ENCODE measurements at regions not wholly inside any gene's neighbourhood (a gene's known extent, or its start where the extent isn't known, plus 50 kb on each side); places are given as distances from the start of the nearest gene placed in this dataset.

- no peak for DNase-seq
Observed at GRCh38 chr16:49216593-49216992, 65.0 kb downstream of the CBLN1 start.

DNA sequence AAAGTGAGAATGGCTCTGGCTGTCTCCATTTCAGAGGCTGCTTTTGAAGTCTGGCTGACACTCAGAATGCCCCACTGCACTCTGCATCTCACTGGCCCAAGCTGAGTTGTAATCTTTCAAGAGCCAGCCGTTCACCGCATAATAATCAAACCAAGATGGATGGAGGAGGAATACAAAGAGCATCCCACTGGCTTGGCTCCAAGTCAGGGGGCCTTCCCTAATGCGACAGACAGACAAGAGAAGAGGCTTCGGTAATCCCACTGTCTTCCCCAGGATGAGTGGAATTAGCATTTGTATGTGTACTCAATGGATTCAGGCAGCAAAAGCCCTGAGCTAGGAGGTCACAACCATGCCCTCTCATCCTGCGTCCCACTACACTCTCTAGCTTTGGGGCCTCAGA, 68.0 kb downstream of the CBLN1 start:
- no peak for DNase-seq

DNA sequence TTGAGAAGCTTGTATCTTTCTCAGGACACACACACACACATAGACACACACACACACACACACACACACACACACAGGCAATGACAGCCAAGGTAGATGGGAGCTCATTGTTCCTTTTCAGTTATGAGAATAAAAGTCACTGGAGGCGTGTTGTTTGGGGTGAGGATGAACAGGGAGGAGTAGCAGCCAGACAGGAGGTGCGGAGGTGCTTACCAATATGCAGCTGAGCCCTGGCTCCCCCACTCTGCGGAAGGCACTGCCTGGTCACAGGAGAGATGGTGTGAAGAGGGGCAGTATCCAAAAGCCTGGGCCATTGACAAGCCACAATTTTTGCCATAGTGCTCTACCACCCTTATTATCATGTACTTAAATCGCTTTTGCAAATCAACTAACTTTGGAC, 77.4 kb downstream of the CBLN1 start:
- no peak for DNase-seq

GRCh38 chr16:49203361-49203760, 78.3 kb downstream of the CBLN1 start:
- DNase-seq, result no peak

GRCh38 chr16:49201118-49201517, 80.5 kb downstream of the CBLN1 start:
- DNase-seq, result no peak

GRCh38 chr16:49200223-49200820, 81.3 kb downstream of the CBLN1 start:
- DNase-seq, result no peak

GRCh38 chr16:49195237-49195548, 86.4 kb downstream of the CBLN1 start:
- no peak for DNase-seq

GRCh38 chr16:49194537-49195236, 87.0 kb downstream of the CBLN1 start:
- DNase-seq, result no peak

GRCh38 chr16:49193596-49193995, 88.0 kb downstream of the CBLN1 start:
- DNase-seq, result no peak

- no peak for DNase-seq
Observed at GRCh38 chr16:49189286-49189685, 92.4 kb downstream of the CBLN1 start.

GRCh38 chr16:49183911-49184310, 97.7 kb downstream of the CBLN1 start:
- DNase-seq, result no peak

GRCh38 chr16:49181791-49182518, 99.7 kb downstream of the CBLN1 start:
- DNase-seq, result no peak

DNA sequence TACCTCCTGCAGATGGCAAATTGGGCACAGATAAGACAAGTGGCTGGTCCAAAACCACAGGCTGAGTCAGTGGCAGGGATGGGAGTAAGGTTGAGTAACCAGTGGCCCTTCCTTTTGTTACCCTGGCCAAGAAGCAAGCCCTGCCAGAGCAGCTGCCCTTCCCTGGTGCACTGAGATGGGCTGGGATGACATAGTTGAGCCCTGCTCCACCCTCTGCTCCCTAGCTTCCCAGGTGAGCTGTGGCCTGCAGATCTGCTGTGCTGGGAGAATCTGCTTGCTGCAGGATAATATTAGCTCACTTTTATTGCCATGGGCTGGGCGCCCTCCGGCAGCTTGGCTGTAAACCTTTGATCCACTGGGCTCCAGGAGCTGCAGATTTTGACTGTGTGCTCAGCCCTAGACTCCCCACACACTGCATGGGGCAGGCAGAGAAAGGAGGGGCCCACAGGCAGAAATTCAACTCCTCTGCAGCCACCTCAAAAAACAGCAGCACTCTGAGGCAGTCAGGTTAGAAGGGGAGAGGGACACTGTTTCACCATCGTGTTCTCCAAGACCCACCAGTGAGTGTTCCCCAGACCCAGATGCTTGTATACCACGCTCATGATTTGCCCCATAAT, 101.8 kb downstream of the CBLN1 start:
- DNase-seq, result no peak

DNA sequence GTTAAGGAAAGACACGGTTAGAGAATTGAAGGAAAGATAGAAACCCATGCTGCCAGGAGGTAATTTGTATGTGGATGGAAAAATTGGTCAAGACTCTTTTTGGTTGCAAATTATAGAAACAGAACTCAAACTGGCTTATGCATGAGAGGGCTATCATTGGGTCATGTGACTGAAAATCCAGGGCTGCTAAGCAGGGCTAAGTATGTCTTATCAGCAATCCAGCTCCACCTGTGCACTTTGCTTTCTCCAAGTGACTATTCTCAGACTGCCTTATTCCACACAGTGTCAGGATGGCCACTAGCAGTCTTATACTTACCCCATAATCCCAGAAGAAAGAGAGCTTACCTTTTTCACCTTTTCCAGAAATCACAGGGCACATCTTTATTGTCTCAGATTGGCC, 113.5 kb downstream of the CBLN1 start:
- no peak for DNase-seq

- DNase-seq, result no peak
Observed at GRCh38 chr16:49165025-49165424, 116.6 kb downstream of the CBLN1 start.

DNA sequence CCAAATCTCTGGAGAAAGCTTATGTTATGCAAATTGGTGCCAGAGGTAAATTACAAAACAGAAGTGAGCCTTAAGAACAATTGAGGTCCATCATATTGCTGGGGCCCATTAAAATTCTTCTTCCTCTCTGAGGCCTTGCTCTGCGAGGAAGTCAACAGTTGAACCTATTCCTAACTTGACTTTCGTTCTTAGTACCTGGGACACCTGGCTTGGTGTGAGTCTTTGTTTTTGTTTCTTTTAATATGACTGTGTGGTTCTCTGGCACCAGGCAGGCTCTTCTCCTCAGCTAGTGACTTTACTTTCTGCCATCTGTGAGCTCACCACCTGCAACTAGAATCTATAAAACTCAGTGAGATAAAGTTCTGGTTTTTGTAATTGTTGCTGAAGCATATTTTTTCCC, 120.4 kb downstream of the CBLN1 start:
- DNase-seq, result no peak

DNA sequence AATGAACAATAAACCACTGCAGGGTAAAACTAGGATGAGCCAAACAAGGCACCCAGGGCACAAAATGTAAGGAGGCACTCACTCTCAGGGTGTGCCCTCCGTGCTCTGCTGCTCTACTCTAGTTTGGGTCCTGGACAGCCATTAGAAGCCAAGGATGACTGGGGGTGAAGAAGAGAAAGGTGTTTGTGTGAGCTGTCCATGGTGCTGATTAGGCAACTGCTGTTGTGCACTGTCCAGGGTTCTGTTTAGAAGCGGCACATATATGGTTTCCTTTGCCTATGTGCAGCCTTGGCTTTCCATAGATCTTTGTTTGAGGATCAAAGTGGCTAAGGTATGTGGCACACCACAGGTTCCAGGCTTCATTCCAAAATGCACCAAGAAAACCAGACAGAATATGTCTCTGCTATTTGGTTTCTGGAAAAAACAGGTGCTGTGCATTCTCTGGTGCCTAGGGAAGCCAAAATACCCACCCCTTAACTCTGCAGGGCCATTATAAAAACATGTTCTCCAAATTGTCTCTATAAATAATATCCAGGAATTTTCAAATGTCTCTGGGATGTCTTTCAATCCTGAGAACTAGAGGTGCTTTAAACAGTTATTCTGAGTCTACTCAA, 123.5 kb downstream of the CBLN1 start:
- DNase-seq, result no peak

GRCh38 chr16:49150341-49150740, 131.3 kb downstream of the CBLN1 start:
- DNase-seq, result no peak

DNA sequence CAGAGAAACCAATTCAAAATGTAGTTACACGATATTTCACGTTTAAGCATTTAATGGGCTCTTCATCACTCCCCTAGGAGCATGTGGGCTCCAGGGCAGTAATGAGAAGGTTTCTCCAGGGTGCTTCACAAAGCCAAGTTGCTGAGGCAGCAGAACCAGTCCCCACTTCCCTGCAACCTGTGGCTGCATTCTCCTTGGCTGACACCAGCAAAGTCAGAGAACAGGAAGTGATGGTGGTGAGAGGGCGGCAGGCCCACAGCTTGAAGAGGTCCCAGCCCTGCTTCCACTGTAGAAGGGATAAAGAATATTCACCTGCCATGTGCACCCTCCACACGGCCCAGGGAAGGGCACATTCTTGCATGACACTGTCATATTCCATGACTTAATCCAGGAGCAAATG, 133.2 kb downstream of the CBLN1 start:
- no peak for DNase-seq

DNA sequence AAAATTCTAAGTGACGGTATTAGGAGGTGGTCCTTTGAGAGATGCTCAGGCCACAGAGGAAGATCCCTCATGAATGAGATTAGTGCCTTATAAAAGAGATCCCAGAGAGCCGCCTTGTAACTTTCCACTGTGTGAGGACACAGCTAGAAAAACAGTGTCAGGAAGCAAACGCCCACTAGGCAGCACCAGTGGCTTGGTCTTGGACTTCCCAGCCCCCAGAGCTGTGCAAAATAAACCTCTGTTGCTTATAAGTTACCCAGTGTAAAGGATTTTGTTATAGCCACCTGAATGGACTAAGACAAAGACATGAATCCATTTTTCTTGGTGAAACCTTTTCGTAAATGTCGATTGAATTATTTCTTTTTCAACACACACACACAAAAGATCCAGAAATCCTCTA, 141.0 kb downstream of the CBLN1 start:
- no peak for DNase-seq

DNA sequence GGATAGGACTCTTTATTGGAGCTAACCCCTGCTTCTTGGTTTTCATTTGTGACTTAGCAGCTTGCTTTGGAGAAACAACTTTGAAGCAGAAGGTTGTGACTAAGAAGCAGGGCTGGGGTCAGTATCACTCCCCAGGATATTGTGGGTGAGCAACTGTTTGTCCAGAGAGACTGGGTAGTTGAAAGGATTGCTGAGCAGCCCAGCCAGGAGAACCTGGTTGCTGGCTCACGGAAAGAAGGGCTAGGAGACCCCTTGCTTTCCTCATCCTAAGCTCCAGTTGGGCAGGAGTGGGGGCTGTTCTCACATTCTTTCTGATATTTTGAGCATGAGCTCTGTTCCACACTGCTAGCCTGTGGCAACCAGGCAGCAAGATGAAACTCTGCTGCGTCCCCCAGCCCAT, 151.2 kb downstream of the CBLN1 start:
- DNase-seq, result no peak

DNA sequence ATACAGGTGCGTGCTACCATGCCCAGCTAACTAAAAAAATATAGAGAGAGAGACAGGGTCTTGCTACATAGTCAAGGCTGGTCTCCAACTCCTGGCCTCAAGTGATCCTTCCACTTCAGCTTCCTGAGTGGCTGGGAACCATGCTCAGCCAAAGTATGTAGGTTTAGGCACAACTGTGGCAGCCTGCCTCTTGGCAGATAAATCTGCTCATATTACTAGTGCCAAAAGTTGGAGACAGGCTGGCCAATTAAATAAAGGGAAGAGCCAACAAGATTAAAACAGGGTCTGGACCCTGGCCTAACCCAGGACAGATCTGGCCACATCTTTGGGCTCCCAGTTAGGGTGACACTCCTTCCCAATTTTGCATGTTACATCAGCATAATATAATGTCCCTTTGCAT, 151.7 kb downstream of the CBLN1 start:
- DNase-seq, result no peak

- DNase-seq, result no peak
Observed at GRCh38 chr16:49128740-49129139, 152.9 kb downstream of the CBLN1 start.

GRCh38 chr16:49127103-49127502, 154.5 kb downstream of the CBLN1 start:
- no peak for DNase-seq
